Ovary (tissue), 7 donors: ENCODE measurements at regions not wholly inside any gene's neighbourhood (a gene's known extent, or its start where the extent isn't known, plus 50 kb on each side); places are given as distances from the start of the nearest gene placed in this dataset.

Source experiments
- DNase-seq, 5 donors: peaks; one replicate each; pipeline ENCODE4 v3.0.0-alpha.2; 2019 to 2020
- H3K27ac ChIP-seq, 2 donors: fragments of 200-600 bp; one replicate each; pipeline versions ENCODE4 v1.5.1 to v1.8.0; 2019 to 2022
- H3K27me3 ChIP-seq: fragments of 200-600 bp; one replicate; pipeline ENCODE4 v1.8.0; 2022
- H3K36me3 ChIP-seq: fragments of 200-600 bp; sonication (generic); one replicate; pipeline ENCODE4 v1.5.1; 2019
- H3K4me1 ChIP-seq: one replicate; pipeline ENCODE4 v1.8.1; 2013; ENCODE audit warnings: mild to moderate bottlenecking, moderate library complexity; ENCODE audit not compliant: insufficient read depth
- H3K4me3 ChIP-seq: fragments of 200-600 bp; sonication (generic); one replicate; pipeline ENCODE4 v1.5.1; 2017
- H3K9me3 ChIP-seq, 2 donors: fragments of 200-600 bp in 1 of 2; sonication (generic) in 1 of 2; one replicate each; pipeline versions ENCODE4 v1.5.1 to v1.8.1; 2013 to 2019; ENCODE audit warnings: mild to moderate bottlenecking in 1 of 2, moderate library complexity in 1 of 2
- EP300 ChIP-seq: sonication (generic); formaldehyde crosslinking; IDR thresholded peaks from one replicate; pipeline ENCODE4 v1.6.1; 2017; ENCODE audit warnings: antibody characterized with exemption
- POLR2A ChIP-seq: fragments of 450-650 bp; IDR thresholded peaks from one replicate; pipeline ENCODE4 v1.6.1; 2017; ENCODE audit warnings: antibody characterized with exemption, mild to moderate bottlenecking, moderate library complexity
- WGBS, 3 donors: extraction: QIAGEN DNeasy Blood & Tissue Kit in 1 of 3; methylation state at CpG; one replicate each; pipeline versions ENCODE4 v1.1.5 to v1.1.7; 2013 to 2017; 5-methylcytosine and 5-hydroxymethylcytosine counted together
- intact Hi-C, 4 donors: fragments of 100-400 bp; cut with DNase I; formaldehyde crosslinking; loops; one replicate each; pipeline versions ENCODE4 v1.11.0 to v1.15.1; 2022 to 2023
- TF ChIP-seq, protein P1 (sequence below), 3 donors: fragments of 450-650 bp in 2 of 3; fragments of 200-600 bp in 1 of 3; IDR thresholded peaks; one replicate each; pipeline versions ENCODE4 v1.5.1 to v1.8.0; 2016 to 2022; ENCODE audit warnings: antibody characterized with exemption in 3 of 3, mild to moderate bottlenecking in 1 of 3
- donor health status: DM: no; HTN: no; CAD: no; lungs with moderate emphysema.
- donor health status: DM: no; HTN: no; CAD: no.
- donor health status: Bipolar disorder and iron deficiency.
- donor health status: DM: no; HTN: no; CAD: no.
- donor health status: DM: yes; HTN: yes; CAD: no.

DNA sequence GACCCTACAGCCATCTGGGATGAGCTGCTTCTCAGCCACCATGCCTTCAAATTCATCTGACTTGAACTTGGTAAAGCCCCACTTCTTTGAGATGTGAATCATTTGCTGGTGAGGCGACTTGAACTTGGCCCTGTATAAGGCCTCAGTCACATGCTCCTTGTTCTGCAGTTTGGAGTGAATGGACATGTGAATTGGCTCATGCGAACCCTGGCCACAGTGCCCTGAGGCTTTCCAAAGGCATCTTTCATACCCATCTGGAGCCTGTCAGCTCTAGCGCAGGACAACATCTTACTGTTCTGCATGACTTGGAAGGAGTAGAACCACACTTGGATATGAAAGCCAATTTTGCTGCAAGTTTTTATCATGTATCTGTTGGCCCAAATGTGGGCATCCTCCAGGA, 244.0 kb upstream of the FAM83B start:
- H3K27ac ChIP-seq, result no peak overlapping the region
- no peak for DNase-seq
- no peaks in the 10 kb centered on the region for H3K27me3 ChIP-seq
- TF ChIP-seq POLR2A (no peak), EP300 (no peak)
- TF ChIP-seq, protein P1, sequence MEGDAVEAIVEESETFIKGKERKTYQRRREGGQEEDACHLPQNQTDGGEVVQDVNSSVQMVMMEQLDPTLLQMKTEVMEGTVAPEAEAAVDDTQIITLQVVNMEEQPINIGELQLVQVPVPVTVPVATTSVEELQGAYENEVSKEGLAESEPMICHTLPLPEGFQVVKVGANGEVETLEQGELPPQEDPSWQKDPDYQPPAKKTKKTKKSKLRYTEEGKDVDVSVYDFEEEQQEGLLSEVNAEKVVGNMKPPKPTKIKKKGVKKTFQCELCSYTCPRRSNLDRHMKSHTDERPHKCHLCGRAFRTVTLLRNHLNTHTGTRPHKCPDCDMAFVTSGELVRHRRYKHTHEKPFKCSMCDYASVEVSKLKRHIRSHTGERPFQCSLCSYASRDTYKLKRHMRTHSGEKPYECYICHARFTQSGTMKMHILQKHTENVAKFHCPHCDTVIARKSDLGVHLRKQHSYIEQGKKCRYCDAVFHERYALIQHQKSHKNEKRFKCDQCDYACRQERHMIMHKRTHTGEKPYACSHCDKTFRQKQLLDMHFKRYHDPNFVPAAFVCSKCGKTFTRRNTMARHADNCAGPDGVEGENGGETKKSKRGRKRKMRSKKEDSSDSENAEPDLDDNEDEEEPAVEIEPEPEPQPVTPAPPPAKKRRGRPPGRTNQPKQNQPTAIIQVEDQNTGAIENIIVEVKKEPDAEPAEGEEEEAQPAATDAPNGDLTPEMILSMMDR (IDR thresholded peaks at IDR 0.05), result no peak
- no peaks in the 10 kb centered on the region for H3K9me3 ChIP-seq
- no peaks in the 10 kb centered on the region for H3K4me1 ChIP-seq
- H3K4me3 ChIP-seq, result no peak overlapping the region
- intact Hi-C loops, result no loop called here
- no peaks in the 10 kb centered on the region for H3K36me3 ChIP-seq
- 93 to 96% (median 94%) methylated on average over 3 of the region's 3 CpGs for WGBS, 3 donors

DNA sequence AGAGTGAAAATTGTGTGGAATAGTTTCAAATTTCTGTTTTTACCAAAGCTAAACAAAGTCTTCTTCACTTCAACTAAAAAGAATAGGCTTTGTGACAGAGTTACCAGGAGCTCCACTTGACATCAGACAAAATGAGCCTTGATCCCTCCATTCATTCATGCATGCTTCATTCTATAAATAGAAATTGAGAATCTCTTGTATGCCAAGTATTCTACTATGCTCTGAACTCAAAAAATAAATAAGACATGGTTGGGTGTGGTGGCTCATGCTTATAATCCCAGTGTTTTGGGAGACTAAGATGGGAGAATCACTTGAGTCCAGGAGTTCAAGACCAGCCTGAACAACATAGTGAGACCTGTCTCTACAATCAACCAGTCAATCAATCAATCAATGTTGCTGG, 236.6 kb upstream of the FAM83B start:
- intact Hi-C loops, result no loop called here
- TF ChIP-seq, protein P1 (IDR thresholded peaks at IDR 0.05), result no peak
- TF ChIP-seq EP300, result no peak
- TF ChIP-seq POLR2A, result no peak
- H3K4me1 ChIP-seq, result no peaks in the 10 kb centered on the region
- no peak overlapping the region for H3K4me3 ChIP-seq
- H3K27me3 ChIP-seq, result no peaks in the 10 kb centered on the region
- no peak for DNase-seq
- no peaks in the 10 kb centered on the region for H3K36me3 ChIP-seq
- no peak overlapping the region for H3K27ac ChIP-seq
- H3K9me3 ChIP-seq, result no peaks in the 10 kb centered on the region

DNA sequence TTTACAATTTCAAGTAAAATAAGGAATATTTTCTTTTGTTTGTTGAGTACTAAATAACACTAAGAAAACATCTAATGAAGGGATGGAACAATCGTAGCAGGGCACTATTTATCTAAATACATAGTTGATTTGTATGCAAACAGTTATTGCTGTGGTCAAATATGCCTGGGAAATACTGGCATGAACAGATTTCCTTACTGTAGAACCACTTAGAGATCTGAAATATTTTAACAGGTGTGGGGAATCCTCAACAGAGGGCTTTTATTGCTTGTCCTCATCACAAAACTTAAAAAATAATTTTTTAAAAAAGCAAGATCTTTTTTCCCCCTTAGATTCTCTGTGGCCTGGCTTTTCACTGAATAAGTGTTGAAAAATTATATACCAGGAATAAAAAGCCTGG, 233.0 kb upstream of the FAM83B start:
- 53 to 74% (median 53%) methylated on average over 1 of the region's 1 CpG for WGBS, 3 donors
- intact Hi-C loops, result no loop called here
- Histone ChIP-seq H3K27ac (no peak overlapping the region), H3K27me3 (no peaks in the 10 kb centered on the region), H3K4me1 (no peaks in the 10 kb centered on the region), H3K36me3 (no peaks in the 10 kb centered on the region), H3K4me3 (no peak overlapping the region), H3K9me3 (no peaks in the 10 kb centered on the region)
- no peak for DNase-seq
- TF ChIP-seq EP300 (no peak), POLR2A (no peak)
- TF ChIP-seq, protein P1 (IDR thresholded peaks at IDR 0.05), result no peak

DNA sequence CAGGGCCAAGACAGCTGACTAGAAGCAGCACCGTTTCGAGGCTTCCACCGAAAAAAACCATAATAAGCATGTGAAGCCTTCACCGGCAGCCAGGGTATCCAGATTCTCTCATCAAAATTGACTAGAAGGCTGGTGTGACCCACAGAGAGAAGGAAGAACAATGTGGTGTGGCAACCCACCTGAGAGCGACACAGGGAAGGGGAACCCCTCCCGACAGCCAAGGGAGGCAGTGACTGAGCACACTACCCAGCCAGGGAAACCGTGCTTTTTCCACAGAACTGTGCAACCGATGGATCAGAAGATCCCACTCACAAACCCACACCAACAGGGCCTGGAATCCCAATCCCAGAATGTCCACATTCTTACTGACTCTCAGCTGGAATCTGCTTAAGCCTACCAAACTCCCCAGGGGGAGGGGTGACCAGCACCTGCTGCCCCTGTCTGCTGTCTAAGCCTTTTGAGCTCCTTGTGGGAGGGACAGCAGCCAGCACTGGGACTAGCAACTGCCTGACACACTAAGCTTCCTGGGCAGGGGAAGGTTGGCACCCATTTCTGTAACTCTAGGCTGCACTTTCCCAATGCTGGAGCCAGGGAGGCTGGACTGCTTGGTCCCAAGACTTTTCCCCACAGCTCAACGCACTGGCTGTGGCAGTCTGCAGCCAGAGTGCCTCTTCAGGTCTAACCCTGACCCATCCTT, 231.9 kb upstream of the FAM83B start:
- intact Hi-C loops, result no loop called here
- Histone ChIP-seq H3K27ac (no peak overlapping the region), H3K36me3 (no peaks in the 10 kb centered on the region), H3K4me3 (no peak overlapping the region), H3K27me3 (no peaks in the 10 kb centered on the region), H3K9me3 (no peaks in the 10 kb centered on the region), H3K4me1 (no peaks in the 10 kb centered on the region)
- WGBS, 3 donors, result 80 to 91% (median 81%) methylated on average over 9 of the region's 9 CpGs
- TF ChIP-seq EP300 (no peak), POLR2A (no peak)
- TF ChIP-seq, protein P1 (IDR thresholded peaks at IDR 0.05), result no peak
- DNase-seq, result no peak
